K562 (cell line): ENCODE measurements at regions not wholly inside any gene's neighbourhood (a gene's known extent, or its start where the extent isn't known, plus 50 kb on each side); places are given as distances from the start of the nearest gene placed in this dataset.

Experiments
- ATAC-seq: fragments of 200-7000 bp; cut with Tn5 transposase; 3 replicates; pipeline ENCODE4 v1.9.1; 2020; ENCODE audit warnings: moderate library complexity
- BruUV-seq: library from RNA; stranded (reverse); fragments of 400-500 nt; replicated peaks from 2 replicates; lab custom pipeline; 2021; lab: Mats Ljungman, UMichigan
- CTCF ChIA-PET: fragments of 300-600 bp; formaldehyde crosslinking; extraction: SDS; loops from one replicate; lab custom pipeline; 2021; ENCODE audit warnings: low intra/inter-chr PET ratio; lab: Yijun Ruan, JAX
- POLR2A ChIA-PET: fragments of 300-600, 350-650 bp; sonication (Branson Sonifier 250); formaldehyde crosslinking; extraction: SDS; loops from one replicate; lab custom pipeline; 2021; ENCODE audit warnings: antibody characterized with exemption, inconsistent platforms; lab: Yijun Ruan, JAX
- DNase-seq, 4 experiments: peaks; one replicate each; pipeline versions ENCODE4 v3.0.0 to v3.0.0-alpha.2; 2011 to 2018; ENCODE audit warnings: low spot score in 3 of 4, mixed read lengths in 3 of 4; ENCODE audit errors: extremely low read depth in 1 of 4
- FAIRE-seq: peaks from 2 replicates; lab custom pipeline; 2011; peaks lifted over from hg19 to GRCh38; lab: Jason Lieb, UNC
- H2AFZ ChIP-seq: 2 replicates; pipeline ENCODE4 v1.6.0; 2011; ENCODE audit warnings: low read depth, low read length, control low read depth, inconsistent platforms
- H3K27ac ChIP-seq: fragments of 200-600 bp; 3 replicates; pipeline ENCODE4 v1.8.0; 2011; ENCODE audit warnings: low read depth, mild to moderate bottlenecking, control low read depth, inconsistent platforms, low read length, moderate library complexity, mixed read lengths; ENCODE audit errors: extremely low read depth
- H3K27me3 ChIP-seq, 2 experiments: fragments of 300-600 bp in 1 of 2; 2 replicates in 1 of 2; 3 replicates in 1 of 2; pipeline versions ENCODE4 v1.6.0 to v1.8.0; 2011; ENCODE audit warnings: inconsistent platforms in 2 of 2, low read length in 2 of 2, mild to moderate bottlenecking in 1 of 2, mixed read lengths in 1 of 2, moderate library complexity in 1 of 2; ENCODE audit not compliant: control insufficient read depth in 2 of 2, insufficient read depth in 2 of 2
- H3K36me3 ChIP-seq: fragments of 300-600 bp; 3 replicates; pipeline ENCODE4 v1.8.0; 2011; ENCODE audit warnings: mild to moderate bottlenecking, low read length, inconsistent platforms; ENCODE audit not compliant: control insufficient read depth, insufficient read depth
- H3K4me1 ChIP-seq, 2 experiments: fragments of 200-600 bp in 1 of 2; replicated peaks in 1 of 2; 2 replicates in 1 of 2; 3 replicates in 1 of 2; pipeline versions ENCODE4 v1.5.1 to v1.8.0; 2011; ENCODE audit warnings: inconsistent platforms in 2 of 2, low read length in 2 of 2, mild to moderate bottlenecking in 1 of 2, mixed read lengths in 1 of 2, moderate library complexity in 1 of 2; ENCODE audit not compliant: control insufficient read depth in 2 of 2, insufficient read depth in 2 of 2
- H3K4me2 ChIP-seq: 2 replicates; pipeline ENCODE4 v1.6.1; 2011; ENCODE audit warnings: low read length, control low read depth, inconsistent platforms, mixed read lengths; ENCODE audit not compliant: insufficient read depth
- H3K4me3 ChIP-seq: fragments of 200-600 bp; sonication (generic), shearing (Covaris generic); 2 replicates; pipeline ENCODE4 v1.5.1; 2016; ENCODE audit warnings: control low read depth, inconsistent platforms
- H3K79me2 ChIP-seq: fragments of 200-600 bp; 3 replicates; pipeline ENCODE4 v1.8.0; 2011; ENCODE audit warnings: low read length, inconsistent platforms; ENCODE audit not compliant: control insufficient read depth, insufficient read depth
- H3K9ac ChIP-seq, 2 experiments: 2 replicates each; pipeline versions ENCODE4 v1.6.0 to v1.6.1; 2011; ENCODE audit warnings: low read depth in 2 of 2, low read length in 2 of 2, control low read depth in 1 of 2, inconsistent platforms in 1 of 2, mild to moderate bottlenecking in 1 of 2, mixed read lengths in 1 of 2; ENCODE audit not compliant: insufficient read depth in 1 of 2
- H3K9me1 ChIP-seq: one replicate; pipeline ENCODE4 v1.6.0; 2011; ENCODE audit warnings: inconsistent platforms, mild to moderate bottlenecking, low read length, moderate library complexity; ENCODE audit not compliant: control insufficient read depth, insufficient read depth
- H3K9me3 ChIP-seq: replicated peaks from 2 replicates; pipeline ENCODE4 v1.5.1; 2011; ENCODE audit warnings: low read depth, low read length, inconsistent platforms; ENCODE audit not compliant: control insufficient read depth, insufficient read depth
- H4K20me1 ChIP-seq: replicated peaks from 2 replicates; pipeline ENCODE4 v1.6.1; 2011; ENCODE audit warnings: low read length, inconsistent platforms, mixed read lengths; ENCODE audit not compliant: control insufficient read depth, insufficient read depth
- CLOCK ChIP-seq: fragments of 250-450 bp; sonication (Bioruptor Pico); IDR thresholded peaks from 2 replicates; pipeline ENCODE4 v1.4.0; 2020; ENCODE audit warnings: mild to moderate bottlenecking, moderate library complexity, borderline replicate concordance
- CUX1 ChIP-seq: fragments of 200-800 bp; sonication (Bioruptor generic); IDR thresholded peaks from 2 replicates; pipeline ENCODE4 v1.6.1; 2016; ENCODE audit warnings: missing genetic modification characterization, missing compliant biosample characterization
- ID3 ChIP-seq, 2 experiments: fragments of 250-450 bp in 1 of 2; fragments of 450-650 bp in 1 of 2; sonication (Bioruptor Pico) in 1 of 2; IDR thresholded peaks; 2 replicates each; pipeline versions ENCODE4 v1.6.1 to v1.8.0; 2016 to 2021; ENCODE audit warnings: mild to moderate bottlenecking in 2 of 2, moderate library complexity in 2 of 2, missing compliant biosample characterization in 1 of 2, missing genetic modification characterization in 1 of 2
- NR1H2 ChIP-seq: sonication (generic); formaldehyde crosslinking; IDR thresholded peaks from 2 replicates; pipeline ENCODE4 v1.4.0; 2020; ENCODE audit warnings: mild to moderate bottlenecking, missing genetic modification reagents
- PREB ChIP-seq: sonication (generic); formaldehyde crosslinking; IDR thresholded peaks from 2 replicates; pipeline ENCODE4 v1.8.1; 2023; ENCODE audit warnings: mild to moderate bottlenecking, missing genetic modification reagents
- SRSF3 ChIP-seq: fragments of 200-400 bp; formaldehyde crosslinking; IDR thresholded peaks from 2 replicates; pipeline ENCODE4 v1.6.1; 2016; ENCODE audit warnings: mild to moderate bottlenecking, low read length, moderate library complexity; ENCODE audit not compliant: insufficient read depth
- WGBS: fragments of 100-300 bp; shearing (Covaris generic); methylation state at CpG from one replicate; pipeline ENCODE4 v1.1.6; 2016; ENCODE audit warnings: low coverage, mixed read lengths; ENCODE audit not compliant: insufficient coverage; ENCODE audit errors: missing lambda C conversion rate; 5-methylcytosine and 5-hydroxymethylcytosine counted together
- in situ Hi-C: fragments of 300-500 bp; cut with MboI; formaldehyde crosslinking; loops from 4 replicates; pipeline ENCODE4 v1.15.0; 2018; ENCODE audit warnings: inconsistent platforms, mixed read lengths
- intact Hi-C: fragments of 100-400 bp; cut with micrococcal nuclease; formaldehyde crosslinking; loops from 2 replicates; pipeline ENCODE4 v1.14.2; 2022

GRCh38 chr5:78705826-78706225 is 57.3 kb upstream of the LHFPL2 start (continued):
- TF ChIP-seq CUX1 (CRISPR knock-in tag), result no peak
- TF ChIP-seq PREB, result no peak

- H3K79me2 ChIP-seq, result no peaks in the 10 kb centered on the region
- no peak overlapping the region for H3K4me3 ChIP-seq
- POLR2A ChIA-PET, result no interaction called here
- no peaks in the 10 kb centered on the region for H3K36me3 ChIP-seq
- CTCF ChIA-PET, result no interaction called here
- no peak overlapping the region for H2AFZ ChIP-seq
- no peak overlapping the region for H3K9ac ChIP-seq
- intact Hi-C loops, result no loop called here
- 50% methylated on average over 3 of the region's 3 CpGs for WGBS
- TF ChIP-seq SRSF3 (no peak), CLOCK (no peak), NR1H2 (CRISPR knock-in tag) (no peak), ID3 (CRISPR knock-in tag; IDR thresholded peaks at IDR 0.05) (no peak), ID3 (tag; IDR thresholded peaks at IDR 0.05) (no peak)
- TF ChIP-seq, all 486 proteins: peak for 0
- ATAC-seq (no peak), FAIRE-seq (no peak), DNase-seq (no peak)
- Histone ChIP-seq H3K9me1 (no peaks in the 10 kb centered on the region), H4K20me1 (no peaks in the 10 kb centered on the region), H3K27me3 (no peaks in the 10 kb centered on the region), H3K27ac (no peak overlapping the region), H3K4me2 (no peak overlapping the region), H3K4me1 (peaks cover 0 to 12% of the 10 kb centered on the region in 2 experiments; a peak in 3 of 5 replicates), H3K9me3 (no peaks in the 10 kb centered on the region)
- no TSS peak for BruUV-seq
- in situ Hi-C loops, result no loop called here
Observed at GRCh38 chr5:78701795-78702410, 53.3 kb upstream of the LHFPL2 start.
